GM23248 (cell line): ENCODE measurements at regions not wholly inside any gene's neighbourhood (a gene's known extent, or its start where the extent isn't known, plus 50 kb on each side); places are given as distances from the start of the nearest gene placed in this dataset.

ENCODE experiments used
- EZH2 ChIP-seq: fragments of 200-600 bp; sonication (generic); IDR thresholded peaks from 2 replicates; pipeline ENCODE4 v1.6.1; 2018; ENCODE audit warnings: antibody characterized with exemption, mild to moderate bottlenecking; ENCODE audit not compliant: insufficient read depth, poor library complexity, severe bottlenecking
- EZH2phosphoT487 ChIP-seq: fragments of 200-600 bp; sonication (generic); IDR thresholded peaks from 2 replicates; pipeline ENCODE4 v1.6.1; 2018; ENCODE audit warnings: antibody characterized with exemption, moderate library complexity, mild to moderate bottlenecking, low read depth; ENCODE audit not compliant: insufficient read depth

DNA sequence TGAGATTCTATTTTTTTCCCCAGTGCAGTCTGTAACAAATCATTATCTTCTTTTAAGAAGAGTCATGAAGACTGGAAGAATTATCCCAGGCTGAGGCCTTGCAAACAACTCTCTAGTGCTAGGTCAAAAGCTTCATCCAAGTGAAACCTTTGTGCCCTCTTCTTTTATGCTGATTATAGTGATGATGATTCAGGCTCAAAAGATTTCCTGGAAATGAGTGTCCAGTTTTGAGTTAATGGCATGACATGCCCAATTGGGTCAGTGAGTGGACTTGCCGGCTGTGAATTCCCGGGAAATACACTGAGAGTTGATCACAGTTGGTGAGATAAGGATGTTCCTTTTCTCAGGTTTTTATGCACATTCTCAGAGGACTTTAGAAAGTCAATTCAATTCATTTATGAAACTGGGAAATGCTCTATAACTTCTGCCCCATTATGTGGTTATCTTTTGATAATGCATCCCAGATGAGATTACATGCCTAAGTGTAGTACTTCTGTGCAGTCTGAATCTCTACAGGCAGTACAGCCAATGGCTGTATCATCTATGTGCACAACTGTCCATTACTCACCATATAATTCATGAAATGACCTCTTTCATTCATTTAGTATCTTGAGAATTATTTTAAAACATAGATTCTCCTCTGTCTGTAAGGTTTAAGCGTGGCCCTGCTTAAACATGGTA is 66.2 kb downstream of the S1PR1 start:
- TF ChIP-seq EZH2 (no peak), EZH2phosphoT487 (no peak)
